Vagina (tissue), 2 donors: ENCODE measurements at regions not wholly inside any gene's neighbourhood (a gene's known extent, or its start where the extent isn't known, plus 50 kb on each side); places are given as distances from the start of the nearest gene placed in this dataset.

ENCODE experiments used
- POLR2A ChIP-seq, 2 donors: fragments of 450-650 bp; IDR thresholded peaks; one replicate each; pipeline ENCODE4 v1.6.1; 2017; ENCODE audit warnings: antibody characterized with exemption in 2 of 2, mild to moderate bottlenecking in 2 of 2, moderate library complexity in 2 of 2
- POLR2AphosphoS5 ChIP-seq, 2 donors: sonication (generic); formaldehyde crosslinking; IDR thresholded peaks; one replicate each; pipeline ENCODE4 v1.9.0; 2017; ENCODE audit warnings: antibody characterized with exemption in 2 of 2, mild to moderate bottlenecking in 2 of 2, low read depth in 1 of 2; ENCODE audit not compliant: insufficient read depth in 1 of 2
- TF ChIP-seq, protein P1 (sequence below), 3 experiments: fragments of 450-650 bp in 2 of 3; fragments of 200-600 bp in 1 of 3; sonication (generic) in 1 of 3; IDR thresholded peaks; one replicate each; pipeline ENCODE4 v1.5.1; 2017 to 2019; ENCODE audit warnings: antibody characterized with exemption in 3 of 3, mild to moderate bottlenecking in 2 of 3, moderate library complexity in 2 of 3

GRCh38 chr1:224539971-224540370 lies 76.1 kb upstream of the CNIH3 start:
- TF ChIP-seq, protein P1, sequence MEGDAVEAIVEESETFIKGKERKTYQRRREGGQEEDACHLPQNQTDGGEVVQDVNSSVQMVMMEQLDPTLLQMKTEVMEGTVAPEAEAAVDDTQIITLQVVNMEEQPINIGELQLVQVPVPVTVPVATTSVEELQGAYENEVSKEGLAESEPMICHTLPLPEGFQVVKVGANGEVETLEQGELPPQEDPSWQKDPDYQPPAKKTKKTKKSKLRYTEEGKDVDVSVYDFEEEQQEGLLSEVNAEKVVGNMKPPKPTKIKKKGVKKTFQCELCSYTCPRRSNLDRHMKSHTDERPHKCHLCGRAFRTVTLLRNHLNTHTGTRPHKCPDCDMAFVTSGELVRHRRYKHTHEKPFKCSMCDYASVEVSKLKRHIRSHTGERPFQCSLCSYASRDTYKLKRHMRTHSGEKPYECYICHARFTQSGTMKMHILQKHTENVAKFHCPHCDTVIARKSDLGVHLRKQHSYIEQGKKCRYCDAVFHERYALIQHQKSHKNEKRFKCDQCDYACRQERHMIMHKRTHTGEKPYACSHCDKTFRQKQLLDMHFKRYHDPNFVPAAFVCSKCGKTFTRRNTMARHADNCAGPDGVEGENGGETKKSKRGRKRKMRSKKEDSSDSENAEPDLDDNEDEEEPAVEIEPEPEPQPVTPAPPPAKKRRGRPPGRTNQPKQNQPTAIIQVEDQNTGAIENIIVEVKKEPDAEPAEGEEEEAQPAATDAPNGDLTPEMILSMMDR (IDR thresholded peaks at IDR 0.05) = no peak
- TF ChIP-seq POLR2A (IDR thresholded peaks at IDR 0.05) = no peak
- no peak for TF ChIP-seq POLR2AphosphoS5 (IDR thresholded peaks at IDR 0.05; ENCODE audit: insufficient read depth in 1 of 2, low read depth in 1 of 2)
